Glomerular endothelial cell (primary cell): ENCODE measurements at regions not wholly inside any gene's neighbourhood (a gene's known extent, or its start where the extent isn't known, plus 50 kb on each side); places are given as distances from the start of the nearest gene placed in this dataset.

Experiments used
- DNase-seq: peaks from one replicate; pipeline ENCODE4 v3.0.0-alpha.2; 2011; ENCODE audit warnings: low read depth, low spot score; ENCODE audit errors: extremely low read depth

- no peak for DNase-seq
Measured at GRCh38 chr12:92292016-92292415, 146.4 kb upstream of the BTG1 start.

- no peak for DNase-seq
Measured at GRCh38 chr12:92290886-92291285, 145.2 kb upstream of the BTG1 start.

GRCh38 chr12:92290350-92290695, 144.7 kb upstream of the BTG1 start:
- no peak for DNase-seq

- no peak for DNase-seq
Measured at GRCh38 chr12:92289629-92290349, 144.1 kb upstream of the BTG1 start.

- DNase-seq: no peak
Measured at GRCh38 chr12:92288561-92288960, 142.9 kb upstream of the BTG1 start.

GRCh38 chr12:92278378-92278828, 132.8 kb upstream of the BTG1 start:
- DNase-seq: no peak

- DNase-seq: no peak
Measured at GRCh38 chr12:92277795-92278194, 132.1 kb upstream of the BTG1 start.

GRCh38 chr12:92276276-92276675, 130.6 kb upstream of the BTG1 start:
- no peak for DNase-seq

GRCh38 chr12:92275443-92276154, 130.0 kb upstream of the BTG1 start:
- no peak for DNase-seq

- no peak for DNase-seq
Measured at GRCh38 chr12:92273076-92273475, 127.4 kb upstream of the BTG1 start.

GRCh38 chr12:92272061-92272964, 126.7 kb upstream of the BTG1 start:
- DNase-seq: no peak

- no peak for DNase-seq
Measured at GRCh38 chr12:92271341-92271740, 125.7 kb upstream of the BTG1 start.

GRCh38 chr12:92270521-92270920, 124.9 kb upstream of the BTG1 start:
- no peak for DNase-seq

GRCh38 chr12:92268946-92269345, 123.3 kb upstream of the BTG1 start:
- no peak for DNase-seq

GRCh38 chr12:92261692-92262091, 116.0 kb upstream of the BTG1 start:
- DNase-seq: no peak

- no peak for DNase-seq
Measured at GRCh38 chr12:92261071-92261470, 115.4 kb upstream of the BTG1 start.

- no peak for DNase-seq
Measured at GRCh38 chr12:92259696-92260251, 114.1 kb upstream of the BTG1 start.

GRCh38 chr12:92259291-92259690, 113.6 kb upstream of the BTG1 start:
- no peak for DNase-seq

GRCh38 chr12:92257261-92257660, 111.6 kb upstream of the BTG1 start:
- no peak for DNase-seq

GRCh38 chr12:92255741-92256140, 110.1 kb upstream of the BTG1 start:
- no peak for DNase-seq

- DNase-seq: no peak
Measured at GRCh38 chr12:92253301-92253700, 107.7 kb upstream of the BTG1 start.
